ENCODE measurements at regions not wholly inside any gene's neighbourhood (a gene's known extent, or its start where the extent isn't known, plus 50 kb on each side); places are given as distances from the start of the nearest gene placed in this dataset.

GRCh38 chr7:97595439-97595838 is 136.4 kb upstream of the TAC1 start:
- H3K9me3 ChIP-seq (ENCODE audit: control insufficient read depth, low read length): no peaks in the 10 kb centered on the region
- no peaks in the 10 kb centered on the region for H3K4me1 ChIP-seq (ENCODE audit: control insufficient read depth, insufficient read depth, low read length, poor library complexity, severe bottlenecking)
- no peaks in the 10 kb centered on the region for H3K36me3 ChIP-seq (ENCODE audit: control insufficient read depth, insufficient read depth, low read length)
- no peak overlapping the region for H3K27ac ChIP-seq (ENCODE audit: low read depth, low read length, severe bottlenecking)
- 100% methylated on average over 1 of the region's 2 CpGs for WGBS, 2 experiments (ENCODE audit: insufficient coverage in 2 of 2)
- H3K4me3 ChIP-seq (ENCODE audit: extremely low read depth, insufficient read depth, low read length, poor library complexity, severe bottlenecking): no peak overlapping the region

- Histone ChIP-seq H3K9me3 (ENCODE audit: control insufficient read depth, low read length) (no peaks in the 10 kb centered on the region), H3K4me1 (ENCODE audit: control insufficient read depth, insufficient read depth, low read length, poor library complexity, severe bottlenecking) (no peaks in the 10 kb centered on the region), H3K36me3 (ENCODE audit: control insufficient read depth, insufficient read depth, low read length) (no peaks in the 10 kb centered on the region), H3K27ac (ENCODE audit: low read depth, low read length, severe bottlenecking) (no peak overlapping the region), H3K4me3 (ENCODE audit: extremely low read depth, insufficient read depth, low read length, poor library complexity, severe bottlenecking) (no peak overlapping the region)
- 100% methylated on average over 1 of the region's 1 CpG; no CpG with 5 or more reads in 1 of the 2 experiments for WGBS, 2 experiments (ENCODE audit: insufficient coverage in 2 of 2)
Measured at GRCh38 chr7:97601931-97602457, 129.9 kb upstream of the TAC1 start.

- H3K4me1 ChIP-seq (ENCODE audit: control insufficient read depth, insufficient read depth, low read length, poor library complexity, severe bottlenecking): no peaks in the 10 kb centered on the region
- no peak overlapping the region for H3K4me3 ChIP-seq (ENCODE audit: extremely low read depth, insufficient read depth, low read length, poor library complexity, severe bottlenecking)
- no peaks in the 10 kb centered on the region for H3K9me3 ChIP-seq (ENCODE audit: control insufficient read depth, low read length)
- WGBS, 2 experiments (ENCODE audit: insufficient coverage in 2 of 2): 100% methylated on average over 1 to 2 of the region's 2 CpGs
- no peaks in the 10 kb centered on the region for H3K36me3 ChIP-seq (ENCODE audit: control insufficient read depth, insufficient read depth, low read length)
- no peak overlapping the region for H3K27ac ChIP-seq (ENCODE audit: low read depth, low read length, severe bottlenecking)
Measured at GRCh38 chr7:97620495-97620894, 111.4 kb upstream of the TAC1 start.

- no peaks in the 10 kb centered on the region for H3K4me1 ChIP-seq (ENCODE audit: control insufficient read depth, insufficient read depth, low read length, poor library complexity, severe bottlenecking)
- H3K36me3 ChIP-seq (ENCODE audit: control insufficient read depth, insufficient read depth, low read length): no peaks in the 10 kb centered on the region
- no peak overlapping the region for H3K4me3 ChIP-seq (ENCODE audit: extremely low read depth, insufficient read depth, low read length, poor library complexity, severe bottlenecking)
- WGBS, 2 experiments (ENCODE audit: insufficient coverage in 2 of 2): 83 to 91% methylated on average over 1 to 2 of the region's 3 CpGs
- H3K9me3 ChIP-seq (ENCODE audit: control insufficient read depth, low read length): no peaks in the 10 kb centered on the region
- H3K27ac ChIP-seq (ENCODE audit: low read depth, low read length, severe bottlenecking): no peak overlapping the region
Measured at GRCh38 chr7:97623333-97623732, 108.6 kb upstream of the TAC1 start.

- H3K4me1 ChIP-seq (ENCODE audit: control insufficient read depth, insufficient read depth, low read length, poor library complexity, severe bottlenecking): no peaks in the 10 kb centered on the region
- no peak overlapping the region for H3K27ac ChIP-seq (ENCODE audit: low read depth, low read length, severe bottlenecking)
- H3K9me3 ChIP-seq (ENCODE audit: control insufficient read depth, low read length): no peaks in the 10 kb centered on the region
- no peaks in the 10 kb centered on the region for H3K36me3 ChIP-seq (ENCODE audit: control insufficient read depth, insufficient read depth, low read length)
- H3K4me3 ChIP-seq (ENCODE audit: extremely low read depth, insufficient read depth, low read length, poor library complexity, severe bottlenecking): no peak overlapping the region
- WGBS, 2 experiments (ENCODE audit: insufficient coverage in 2 of 2): 80 to 86% methylated on average over 1 of the region's 1 CpG
Measured at GRCh38 chr7:97630116-97630515, 101.8 kb upstream of the TAC1 start.

- 100% methylated on average over 3 of the region's 4 CpGs; no CpG with 5 or more reads in 1 of the 2 experiments for WGBS, 2 experiments (ENCODE audit: insufficient coverage in 2 of 2)
- no peak overlapping the region for H3K4me3 ChIP-seq (ENCODE audit: extremely low read depth, insufficient read depth, low read length, poor library complexity, severe bottlenecking)
- H3K36me3 ChIP-seq (ENCODE audit: control insufficient read depth, insufficient read depth, low read length): no peaks in the 10 kb centered on the region
- no peak overlapping the region for H3K27ac ChIP-seq (ENCODE audit: low read depth, low read length, severe bottlenecking)
- H3K4me1 ChIP-seq (ENCODE audit: control insufficient read depth, insufficient read depth, low read length, poor library complexity, severe bottlenecking): no peaks in the 10 kb centered on the region
- no peaks in the 10 kb centered on the region for H3K9me3 ChIP-seq (ENCODE audit: control insufficient read depth, low read length)
Measured at GRCh38 chr7:97635622-97636021, 96.3 kb upstream of the TAC1 start.

- no peaks in the 10 kb centered on the region for H3K36me3 ChIP-seq (ENCODE audit: control insufficient read depth, insufficient read depth, low read length)
- H3K4me3 ChIP-seq (ENCODE audit: extremely low read depth, insufficient read depth, low read length, poor library complexity, severe bottlenecking): no peak overlapping the region
- no peaks in the 10 kb centered on the region for H3K9me3 ChIP-seq (ENCODE audit: control insufficient read depth, low read length)
- no peaks in the 10 kb centered on the region for H3K4me1 ChIP-seq (ENCODE audit: control insufficient read depth, insufficient read depth, low read length, poor library complexity, severe bottlenecking)
- H3K27ac ChIP-seq (ENCODE audit: low read depth, low read length, severe bottlenecking): peak overlapping the region; percentile 10
Measured at GRCh38 chr7:97639036-97639435, 92.8 kb upstream of the TAC1 start.

GRCh38 chr7:97659363-97660045 is 72.4 kb upstream of the TAC1 start:
- Histone ChIP-seq H3K27ac (ENCODE audit: low read depth, low read length, severe bottlenecking) (no peak overlapping the region), H3K4me3 (ENCODE audit: extremely low read depth, insufficient read depth, low read length, poor library complexity, severe bottlenecking) (no peak overlapping the region), H3K36me3 (ENCODE audit: control insufficient read depth, insufficient read depth, low read length) (no peaks in the 10 kb centered on the region), H3K9me3 (ENCODE audit: control insufficient read depth, low read length) (no peaks in the 10 kb centered on the region), H3K4me1 (ENCODE audit: control insufficient read depth, insufficient read depth, low read length, poor library complexity, severe bottlenecking) (no peaks in the 10 kb centered on the region)
- 67 to 86% methylated on average over 1 of the region's 3 CpGs for WGBS, 2 experiments (ENCODE audit: insufficient coverage in 2 of 2)

- no peaks in the 10 kb centered on the region for H3K36me3 ChIP-seq (ENCODE audit: control insufficient read depth, insufficient read depth, low read length)
- H3K9me3 ChIP-seq (ENCODE audit: control insufficient read depth, low read length): no peaks in the 10 kb centered on the region
- H3K4me3 ChIP-seq (ENCODE audit: extremely low read depth, insufficient read depth, low read length, poor library complexity, severe bottlenecking): no peak overlapping the region
- no CpG with 5 or more reads among the region's 1 CpG for WGBS, 2 experiments (ENCODE audit: insufficient coverage in 2 of 2)
- no peak overlapping the region for H3K27ac ChIP-seq (ENCODE audit: low read depth, low read length, severe bottlenecking)
- H3K4me1 ChIP-seq (ENCODE audit: control insufficient read depth, insufficient read depth, low read length, poor library complexity, severe bottlenecking): no peaks in the 10 kb centered on the region
Measured at GRCh38 chr7:97667359-97667758, 64.5 kb upstream of the TAC1 start.

GRCh38 chr7:97671571-97671970 is 60.3 kb upstream of the TAC1 start:
- no peaks in the 10 kb centered on the region for H3K9me3 ChIP-seq (ENCODE audit: control insufficient read depth, low read length)
- H3K36me3 ChIP-seq (ENCODE audit: control insufficient read depth, insufficient read depth, low read length): no peaks in the 10 kb centered on the region
- no peak overlapping the region for H3K4me3 ChIP-seq (ENCODE audit: extremely low read depth, insufficient read depth, low read length, poor library complexity, severe bottlenecking)
- H3K27ac ChIP-seq (ENCODE audit: low read depth, low read length, severe bottlenecking): no peak overlapping the region
- H3K4me1 ChIP-seq (ENCODE audit: control insufficient read depth, insufficient read depth, low read length, poor library complexity, severe bottlenecking): no peaks in the 10 kb centered on the region

- Histone ChIP-seq H3K27ac (ENCODE audit: low read depth, low read length, severe bottlenecking) (no peak overlapping the region), H3K4me1 (ENCODE audit: control insufficient read depth, insufficient read depth, low read length, poor library complexity, severe bottlenecking) (no peaks in the 10 kb centered on the region), H3K4me3 (ENCODE audit: extremely low read depth, insufficient read depth, low read length, poor library complexity, severe bottlenecking) (no peak overlapping the region), H3K36me3 (ENCODE audit: control insufficient read depth, insufficient read depth, low read length) (no peaks in the 10 kb centered on the region), H3K9me3 (ENCODE audit: control insufficient read depth, low read length) (no peaks in the 10 kb centered on the region)
- WGBS, 2 experiments (ENCODE audit: insufficient coverage in 2 of 2): 67 to 86% methylated on average over 1 of the region's 1 CpG
Measured at GRCh38 chr7:97680622-97681021, 51.3 kb upstream of the TAC1 start.
